Osteocyte (in vitro differentiated cells): ENCODE measurements at regions not wholly inside any gene's neighbourhood (a gene's known extent, or its start where the extent isn't known, plus 50 kb on each side); places are given as distances from the start of the nearest gene placed in this dataset.

Experiments
- DNase-seq: peaks from one replicate; pipeline ENCODE4 v3.0.0; 2021; ENCODE audit warnings: mixed read lengths; ENCODE audit not compliant: unreplicated experiment; ENCODE audit errors: extremely low spot score
- H3K27ac Mint-ChIP-seq: one replicate; pipeline ENCODE4 v1.8.0; 2021; ENCODE audit warnings: mild to moderate bottlenecking, mixed read lengths; ENCODE audit not compliant: unreplicated experiment
- H3K27me3 Mint-ChIP-seq: one replicate; pipeline ENCODE4 v1.8.0; 2021; ENCODE audit warnings: mixed read lengths; ENCODE audit not compliant: unreplicated experiment
- H3K36me3 Mint-ChIP-seq: one replicate; pipeline ENCODE4 v1.8.0; 2021; ENCODE audit warnings: mixed read lengths; ENCODE audit not compliant: unreplicated experiment
- H3K4me1 Mint-ChIP-seq: one replicate; pipeline ENCODE4 v1.8.0; 2021; ENCODE audit warnings: mixed read lengths; ENCODE audit not compliant: unreplicated experiment
- H3K4me3 Mint-ChIP-seq: one replicate; pipeline ENCODE4 v1.8.0; 2021; ENCODE audit warnings: mild to moderate bottlenecking, moderate library complexity, mixed read lengths; ENCODE audit not compliant: unreplicated experiment
- H3K9me3 Mint-ChIP-seq: one replicate; pipeline ENCODE4 v1.8.0; 2021; ENCODE audit warnings: mixed read lengths; ENCODE audit not compliant: unreplicated experiment
- TF ChIP-seq, protein P1 (sequence below): fragments of 200-600 bp; sonication (generic); IDR thresholded peaks from 2 replicates; pipeline ENCODE4 v1.5.0; 2021; ENCODE audit warnings: antibody characterized with exemption, mild to moderate bottlenecking, moderate library complexity

DNA sequence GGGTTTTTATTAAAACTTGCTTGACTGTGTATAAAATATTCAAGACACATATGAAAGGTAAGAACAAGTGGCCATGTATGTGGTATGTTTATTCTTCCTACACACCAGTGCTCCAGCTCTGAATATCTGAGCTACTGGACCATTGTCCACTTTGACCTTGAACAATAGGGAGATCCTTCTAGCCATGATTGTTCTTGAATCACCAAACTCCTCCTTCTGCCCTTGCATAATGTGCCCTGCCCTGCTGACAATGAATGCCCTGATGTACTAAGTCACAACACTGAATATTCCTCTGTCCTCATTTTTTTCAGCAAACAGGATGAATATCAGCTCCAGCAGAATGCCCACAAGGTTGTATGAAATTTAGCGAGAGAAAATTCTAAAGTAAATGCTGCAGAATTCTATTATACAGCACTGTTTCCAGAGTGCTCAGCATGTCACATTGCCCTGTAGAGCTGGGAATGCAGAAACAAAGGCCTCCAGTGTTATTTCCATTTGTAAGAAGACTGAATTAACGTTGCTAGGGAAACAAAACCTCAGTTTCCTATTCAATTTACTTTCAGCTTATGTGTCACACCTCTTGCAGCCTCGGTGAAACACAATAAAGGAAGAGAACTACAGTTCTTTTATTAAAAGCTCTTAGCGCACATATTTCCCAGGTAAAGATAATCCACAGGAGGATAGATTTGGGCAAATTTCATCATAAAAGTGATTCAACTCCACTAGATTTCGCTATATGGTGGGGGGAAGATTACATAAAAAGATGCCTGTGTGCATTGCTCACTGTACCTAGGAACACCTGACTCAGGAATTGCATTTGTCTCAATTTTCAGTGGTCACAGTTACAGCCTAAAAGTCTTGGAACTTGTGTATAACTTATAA, 187.4 kb upstream of the ATP1B1 start:
- H3K27ac Mint-ChIP-seq = no peak overlapping the region
- TF ChIP-seq, protein P1, sequence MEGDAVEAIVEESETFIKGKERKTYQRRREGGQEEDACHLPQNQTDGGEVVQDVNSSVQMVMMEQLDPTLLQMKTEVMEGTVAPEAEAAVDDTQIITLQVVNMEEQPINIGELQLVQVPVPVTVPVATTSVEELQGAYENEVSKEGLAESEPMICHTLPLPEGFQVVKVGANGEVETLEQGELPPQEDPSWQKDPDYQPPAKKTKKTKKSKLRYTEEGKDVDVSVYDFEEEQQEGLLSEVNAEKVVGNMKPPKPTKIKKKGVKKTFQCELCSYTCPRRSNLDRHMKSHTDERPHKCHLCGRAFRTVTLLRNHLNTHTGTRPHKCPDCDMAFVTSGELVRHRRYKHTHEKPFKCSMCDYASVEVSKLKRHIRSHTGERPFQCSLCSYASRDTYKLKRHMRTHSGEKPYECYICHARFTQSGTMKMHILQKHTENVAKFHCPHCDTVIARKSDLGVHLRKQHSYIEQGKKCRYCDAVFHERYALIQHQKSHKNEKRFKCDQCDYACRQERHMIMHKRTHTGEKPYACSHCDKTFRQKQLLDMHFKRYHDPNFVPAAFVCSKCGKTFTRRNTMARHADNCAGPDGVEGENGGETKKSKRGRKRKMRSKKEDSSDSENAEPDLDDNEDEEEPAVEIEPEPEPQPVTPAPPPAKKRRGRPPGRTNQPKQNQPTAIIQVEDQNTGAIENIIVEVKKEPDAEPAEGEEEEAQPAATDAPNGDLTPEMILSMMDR = no peak
- no peaks in the 10 kb centered on the region for H3K9me3 Mint-ChIP-seq
- H3K36me3 Mint-ChIP-seq = no peaks in the 10 kb centered on the region
- no peak for DNase-seq
- no peaks in the 10 kb centered on the region for H3K27me3 Mint-ChIP-seq
- H3K4me3 Mint-ChIP-seq = no peak overlapping the region
- H3K4me1 Mint-ChIP-seq = no peaks in the 10 kb centered on the region

DNA sequence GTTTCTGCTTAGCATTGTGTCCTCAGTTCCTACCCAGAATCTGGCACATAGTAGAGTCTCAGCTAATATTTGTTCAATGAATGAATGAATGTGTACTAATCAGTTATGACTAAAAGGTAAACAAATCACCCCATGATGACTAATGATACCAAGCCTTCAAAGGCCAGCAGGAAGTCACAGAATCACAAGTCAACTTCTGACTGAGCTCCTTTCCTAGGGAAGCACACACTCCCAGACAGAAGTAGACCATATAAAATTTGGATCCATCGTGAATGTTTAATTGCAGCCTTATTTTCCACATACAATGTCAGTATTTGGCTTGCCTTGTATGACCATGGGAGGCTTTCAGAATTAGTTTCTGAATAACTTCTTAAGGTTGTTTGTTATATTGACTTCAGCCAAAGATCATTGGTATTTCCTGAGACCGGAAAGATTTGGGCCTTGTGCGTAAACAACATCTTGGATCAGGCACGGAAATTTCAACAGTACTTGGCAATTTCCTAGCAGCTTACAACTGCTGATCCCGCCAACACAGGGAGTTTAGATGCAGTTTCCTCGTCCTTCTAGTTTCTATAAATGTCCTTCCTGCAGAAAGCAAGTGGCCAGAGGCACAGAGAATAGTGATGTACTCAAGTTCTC, 185.9 kb upstream of the ATP1B1 start:
- Mint-ChIP-seq H3K36me3 (no peaks in the 10 kb centered on the region), H3K27ac (no peak overlapping the region), H3K27me3 (no peaks in the 10 kb centered on the region), H3K9me3 (no peaks in the 10 kb centered on the region), H3K4me1 (no peaks in the 10 kb centered on the region), H3K4me3 (no peak overlapping the region)
- TF ChIP-seq, protein P1 = no peak
- no peak for DNase-seq

DNA sequence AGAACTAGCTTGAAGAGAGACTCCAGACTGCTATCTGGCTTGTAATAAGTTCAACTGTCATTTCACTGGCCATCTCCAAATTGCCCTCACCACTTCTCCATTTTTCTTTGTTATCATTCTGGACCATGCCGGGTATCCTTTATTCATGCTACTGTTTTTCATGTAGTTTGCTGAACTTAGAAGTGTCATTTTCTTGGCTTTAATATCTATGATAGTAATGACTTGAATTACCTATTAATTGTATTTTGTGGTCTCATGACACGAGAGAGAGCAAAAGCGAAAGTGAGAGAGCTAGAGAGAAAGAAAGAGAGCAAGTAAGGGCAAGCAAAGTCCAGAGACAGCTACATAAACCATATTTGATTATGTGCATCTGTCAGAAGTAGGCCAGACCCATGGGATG, 184.9 kb upstream of the ATP1B1 start:
- TF ChIP-seq, protein P1 = no peak
- Mint-ChIP-seq H3K27ac (no peak overlapping the region), H3K36me3 (no peaks in the 10 kb centered on the region), H3K9me3 (no peaks in the 10 kb centered on the region), H3K4me3 (no peak overlapping the region), H3K4me1 (no peaks in the 10 kb centered on the region), H3K27me3 (no peaks in the 10 kb centered on the region)
- DNase-seq = no peak

DNA sequence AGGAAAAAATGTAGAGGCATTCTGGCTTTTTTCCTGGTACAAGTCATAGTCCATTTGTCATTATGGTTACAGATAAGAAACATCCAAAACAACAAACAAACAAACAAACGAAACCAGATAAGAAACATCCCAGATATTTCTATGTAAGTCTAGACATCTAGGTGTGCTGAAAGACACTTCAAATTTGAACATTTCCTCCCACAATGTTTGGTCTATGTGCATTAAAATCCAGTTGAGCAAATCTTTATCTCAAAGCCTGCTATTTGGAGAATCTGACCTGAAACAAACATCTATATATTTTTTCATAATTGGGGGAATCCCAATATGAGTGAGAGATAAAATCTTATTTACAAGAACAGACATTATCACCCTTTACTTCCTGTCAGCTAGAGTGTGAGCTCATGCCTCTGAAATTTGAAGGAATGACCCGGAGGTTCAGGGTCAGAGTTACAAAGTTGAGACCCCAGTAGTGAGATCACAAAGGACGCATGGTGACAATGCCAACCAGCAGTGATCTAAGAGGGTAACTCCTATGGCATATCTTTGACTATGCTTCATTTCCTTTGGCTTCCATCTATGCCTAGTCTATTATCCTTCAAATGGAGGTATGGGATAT, 182.9 kb upstream of the ATP1B1 start:
- Mint-ChIP-seq H3K27ac (no peak overlapping the region), H3K4me3 (no peak overlapping the region), H3K9me3 (no peaks in the 10 kb centered on the region), H3K27me3 (peaks cover 5% of the 10 kb centered on the region), H3K4me1 (no peaks in the 10 kb centered on the region), H3K36me3 (no peaks in the 10 kb centered on the region)
- DNase-seq = no peak
- TF ChIP-seq, protein P1 = no peak

DNA sequence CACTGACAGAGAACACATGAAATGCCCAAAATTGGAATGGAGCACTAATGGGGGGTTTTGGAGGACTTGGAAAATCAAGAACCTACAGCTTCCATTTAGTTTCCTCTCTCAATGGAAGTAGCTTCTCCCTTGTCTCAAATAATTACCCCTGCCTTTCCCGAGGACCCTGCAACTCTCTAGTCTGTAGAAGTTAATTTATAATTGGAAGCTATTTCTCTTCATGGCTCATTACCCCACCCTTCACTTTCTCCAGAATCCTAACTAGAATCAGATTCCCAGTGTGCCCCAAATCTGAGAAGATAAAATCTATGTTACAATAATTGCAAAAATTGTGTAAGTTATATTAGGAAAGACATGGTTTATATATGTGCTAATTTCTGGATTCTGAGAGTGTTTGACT, 181.5 kb upstream of the ATP1B1 start:
- Mint-ChIP-seq H3K4me1 (no peaks in the 10 kb centered on the region), H3K27ac (no peak overlapping the region), H3K36me3 (no peaks in the 10 kb centered on the region), H3K9me3 (no peaks in the 10 kb centered on the region), H3K4me3 (no peak overlapping the region), H3K27me3 (peaks cover 19% of the 10 kb centered on the region)
- TF ChIP-seq, protein P1 = no peak
- no peak for DNase-seq
